ENCODE measurements at regions not wholly inside any gene's neighbourhood (a gene's known extent, or its start where the extent isn't known, plus 50 kb on each side); places are given as distances from the start of the nearest gene placed in this dataset.
"Not testable (repeated sequence)": the region's sequence is repeated elsewhere in the genome, so short reads cannot be mapped to it uniquely, and the experiment has no call there.

DNA sequence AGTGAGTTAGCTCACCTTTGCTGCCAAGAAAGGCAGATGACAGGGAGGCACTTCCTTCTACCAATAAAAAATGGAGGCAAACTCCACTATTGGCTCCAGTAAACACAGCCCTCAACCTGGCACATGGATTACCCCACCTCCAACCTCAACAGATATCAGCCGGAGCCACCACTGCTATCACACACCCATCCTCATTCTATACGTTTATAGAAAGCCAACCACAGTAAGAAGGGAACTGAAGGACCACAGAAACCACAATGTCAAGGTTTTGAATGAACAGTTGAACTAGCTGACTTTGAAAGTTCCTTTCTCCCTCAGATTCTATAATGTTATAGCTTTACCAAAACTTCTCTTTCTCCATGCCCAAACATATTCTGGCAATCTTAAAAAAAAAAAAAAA is 526.2 kb downstream of the UQCRFS1 start:
- no peak for DNase-seq (ENCODE audit: low spot score)

DNA sequence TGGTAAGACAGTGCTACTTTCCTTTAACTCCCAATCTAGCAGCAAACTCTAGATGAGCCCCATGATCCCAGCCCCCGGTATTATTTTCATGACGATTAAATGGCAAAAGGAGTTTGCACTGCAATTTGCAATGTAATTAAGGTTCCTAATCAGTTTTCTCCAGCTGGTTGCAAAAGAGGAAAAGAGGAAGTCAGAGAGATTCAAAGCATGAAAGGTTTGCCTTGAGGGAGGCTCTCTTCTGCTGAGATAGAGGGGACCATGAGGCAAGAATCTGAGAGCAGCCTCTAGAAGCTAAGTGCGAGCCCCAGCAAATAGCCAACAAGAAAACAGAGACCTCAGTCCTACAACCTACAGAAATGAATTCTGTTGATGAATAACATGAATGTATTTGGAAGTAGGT is 527.1 kb downstream of the UQCRFS1 start:
- DNase-seq (ENCODE audit: low spot score), result no peak

DNA sequence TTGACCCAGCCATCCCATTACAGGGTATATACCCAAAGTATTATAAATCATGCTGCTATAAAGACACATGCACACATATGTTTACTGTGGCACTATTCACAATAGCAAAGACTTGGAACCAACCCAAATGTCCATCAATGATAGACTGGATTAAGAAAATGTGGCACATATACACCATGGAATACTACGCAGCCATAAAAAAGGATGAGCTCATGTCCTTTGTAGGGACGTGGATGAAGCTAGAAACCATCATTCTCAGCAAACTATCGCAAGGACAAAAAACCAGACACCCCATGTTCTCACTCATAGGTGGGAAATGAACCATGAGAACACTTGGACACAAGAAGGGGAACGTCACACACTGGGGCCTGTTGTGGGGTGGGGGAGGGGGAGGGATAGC is 527.9 kb downstream of the UQCRFS1 start:
- not testable (repeated sequence) for DNase-seq (ENCODE audit: low spot score)

DNA sequence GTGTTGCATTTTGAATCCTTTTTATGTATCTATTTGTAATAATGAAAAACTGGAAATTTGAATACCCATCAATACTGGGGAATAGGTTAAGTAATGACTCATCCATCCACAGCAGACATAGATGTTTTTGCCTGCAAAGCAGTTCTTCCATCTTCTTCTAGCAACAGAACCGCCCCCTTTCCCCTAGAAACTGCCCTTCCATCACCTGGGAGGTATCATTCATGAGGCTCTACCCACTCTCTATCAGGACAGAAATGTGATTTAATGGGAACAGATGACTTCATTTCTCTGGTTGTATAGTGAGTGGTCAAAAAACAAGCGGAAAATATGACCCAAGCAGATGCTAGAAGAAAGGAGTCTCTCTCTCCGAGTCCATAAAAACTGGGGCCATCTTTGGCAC is 532.8 kb downstream of the UQCRFS1 start:
- no peak for DNase-seq (ENCODE audit: low spot score)

DNA sequence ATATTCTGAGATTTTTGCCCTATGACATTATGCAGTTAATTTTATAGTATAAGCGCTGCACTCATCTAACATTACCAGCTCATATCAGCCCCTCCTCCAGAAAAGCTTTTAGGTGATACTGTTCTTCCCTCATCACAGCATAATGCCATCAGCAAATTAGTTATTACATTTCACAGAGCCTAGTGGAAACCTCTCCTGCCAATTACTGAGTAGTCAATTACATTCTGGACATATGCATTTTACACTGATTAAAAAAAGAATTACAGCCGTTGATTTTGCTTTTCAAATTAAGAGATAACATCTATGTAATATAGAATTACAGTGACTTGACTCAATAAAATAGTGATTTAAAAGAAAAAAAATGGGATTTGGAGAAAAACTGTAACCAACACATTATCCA is 542.1 kb downstream of the UQCRFS1 start:
- DNase-seq (ENCODE audit: low spot score), result no peak

DNA sequence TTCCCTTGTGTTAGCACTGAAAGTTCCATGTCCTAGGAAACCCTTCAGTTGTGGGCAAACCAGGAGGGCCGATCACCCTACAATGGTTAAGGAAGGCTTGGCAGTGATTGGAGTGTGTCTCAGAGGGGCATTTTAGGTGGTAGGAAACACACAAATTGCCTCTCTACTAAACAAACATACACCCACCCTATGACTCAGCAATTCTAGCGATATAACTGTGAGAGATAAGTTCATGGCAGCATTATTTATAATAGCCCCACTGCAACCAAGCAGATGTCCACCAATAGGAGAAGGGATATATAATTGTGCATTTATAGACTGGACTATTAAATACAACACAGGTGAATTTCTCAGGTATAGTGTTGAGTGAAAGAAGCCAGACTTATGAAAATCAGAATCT is 543.1 kb downstream of the UQCRFS1 start:
- DNase-seq (ENCODE audit: low spot score), result no peak

DNA sequence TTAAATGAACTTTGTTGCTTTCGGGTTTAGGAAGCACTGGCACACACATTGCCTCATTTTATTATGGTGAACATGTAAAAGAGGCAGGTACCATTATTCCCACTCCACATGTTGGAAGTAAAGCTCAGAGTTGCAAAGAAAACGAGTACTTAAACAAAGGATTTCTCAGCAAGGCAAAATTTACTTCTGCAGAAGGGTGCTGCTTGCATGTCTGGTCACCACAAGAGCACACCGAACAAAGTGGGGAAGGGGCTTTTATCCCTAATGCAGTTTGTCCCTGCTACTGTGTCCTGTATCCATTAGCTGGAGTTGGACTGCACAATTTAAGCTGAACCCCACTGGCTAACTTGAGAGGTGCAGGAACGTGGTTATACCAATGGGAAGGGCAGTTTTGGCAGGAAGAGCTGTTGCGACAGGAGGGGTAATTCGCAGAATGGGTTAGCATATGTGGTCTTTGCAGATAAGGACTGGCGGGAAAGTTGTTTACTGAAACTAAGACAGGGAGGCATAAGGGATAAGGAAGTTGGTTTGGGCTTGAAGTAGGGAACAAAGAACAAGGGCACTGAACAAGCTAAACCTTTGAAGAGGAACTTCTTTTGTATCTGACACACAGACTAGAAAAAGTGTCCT is 545.5 kb downstream of the UQCRFS1 start:
- no peak for DNase-seq (ENCODE audit: low spot score)

DNA sequence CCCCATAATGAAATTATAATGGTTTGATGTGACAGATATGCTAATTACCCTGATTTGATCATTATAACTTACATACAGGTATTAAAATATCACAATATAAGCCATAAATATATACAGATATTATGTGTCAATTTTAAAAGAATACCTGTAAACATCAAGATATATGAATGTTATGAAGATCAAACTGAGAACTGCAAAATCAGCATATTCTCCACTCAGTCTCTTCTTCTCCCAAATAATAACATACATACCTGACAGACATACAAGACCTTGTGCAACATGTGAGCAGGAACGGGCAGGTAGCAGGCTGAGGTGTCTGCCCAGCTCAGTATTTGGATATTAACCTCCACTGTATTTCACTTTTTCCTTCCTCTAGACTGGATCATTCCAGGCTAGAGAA is 547.2 kb downstream of the UQCRFS1 start:
- no peak for DNase-seq (ENCODE audit: low spot score)

DNA sequence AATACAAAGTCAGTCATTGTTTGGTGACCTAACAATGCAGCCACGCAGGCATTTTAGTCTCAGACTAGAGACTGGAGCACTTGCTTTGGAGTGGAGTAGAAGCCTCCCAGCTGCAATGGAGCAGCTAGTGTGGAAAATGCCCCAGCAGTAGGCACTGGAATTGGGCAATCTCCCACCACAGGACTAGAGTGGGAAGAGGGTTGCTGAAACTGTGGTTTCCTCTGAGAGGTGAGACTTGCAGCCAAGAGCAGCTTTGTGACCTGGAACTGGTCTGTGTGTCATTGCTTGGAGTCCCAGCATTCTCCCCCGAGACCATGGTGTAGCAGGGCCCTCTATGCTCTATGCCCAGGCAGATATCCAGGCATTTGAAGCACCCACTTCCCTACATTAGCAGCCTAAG is 556.3 kb downstream of the UQCRFS1 start:
- no peak for DNase-seq (ENCODE audit: low spot score)

DNA sequence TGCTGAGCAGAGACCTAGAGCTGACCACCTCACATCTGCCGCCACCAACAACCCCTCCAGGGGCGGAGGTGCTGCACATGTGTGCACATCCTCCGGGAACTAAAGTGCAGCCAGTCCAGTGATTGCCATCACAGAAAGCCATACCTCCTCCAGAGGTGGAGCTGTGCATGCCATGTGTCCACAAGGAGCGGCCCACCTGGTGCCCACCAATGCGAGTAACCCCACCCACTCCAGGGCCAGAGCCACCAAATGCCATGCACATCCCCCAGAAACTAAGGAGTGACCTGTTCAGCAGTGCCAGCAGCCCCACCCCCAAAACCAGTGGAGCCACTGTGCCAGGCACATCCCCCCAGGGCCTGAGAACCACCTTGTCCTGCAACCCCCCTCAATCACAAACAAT is 557.9 kb downstream of the UQCRFS1 start:
- no peak for DNase-seq (ENCODE audit: low spot score)

DNA sequence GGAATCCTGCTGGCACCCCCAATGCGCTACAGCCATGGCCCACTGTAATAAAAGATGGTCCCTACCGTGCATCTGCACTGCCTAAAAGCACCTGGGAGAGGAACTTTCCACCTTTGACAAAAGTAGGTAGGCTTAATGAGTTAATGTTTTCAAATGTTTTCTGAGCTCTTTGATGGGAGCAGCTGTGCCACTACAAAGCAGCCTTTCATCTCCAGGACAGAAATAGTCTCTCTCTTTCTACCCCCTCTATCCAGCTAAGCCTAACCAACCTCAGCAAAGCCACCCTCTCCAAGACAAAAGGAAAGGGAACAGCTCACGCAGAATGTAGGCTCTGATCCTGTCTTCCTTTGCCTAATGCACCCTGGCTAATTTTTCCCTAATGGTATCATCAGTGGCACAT is 560.2 kb downstream of the UQCRFS1 start:
- DNase-seq (ENCODE audit: low spot score), result peak; percentile 18

DNA sequence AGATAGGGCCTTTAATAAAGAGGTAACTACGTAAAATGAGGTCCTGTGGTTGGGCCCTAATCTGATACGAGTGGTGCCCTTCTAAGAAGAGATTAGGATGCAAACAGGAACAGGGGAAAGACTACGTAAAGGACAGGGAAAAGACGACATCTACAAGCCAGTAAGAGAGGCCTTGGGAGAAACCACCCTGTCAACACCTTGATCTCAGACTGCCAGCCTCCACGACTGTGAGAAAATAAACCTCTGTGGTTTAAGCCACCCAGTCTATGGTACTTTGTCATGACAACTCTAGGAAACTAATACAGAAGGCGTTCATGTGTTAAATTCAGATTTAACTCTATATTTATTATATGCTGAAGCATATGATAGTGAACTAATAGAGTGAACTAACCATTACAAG is 566.3 kb downstream of the UQCRFS1 start:
- no peak for DNase-seq (ENCODE audit: low spot score)

DNA sequence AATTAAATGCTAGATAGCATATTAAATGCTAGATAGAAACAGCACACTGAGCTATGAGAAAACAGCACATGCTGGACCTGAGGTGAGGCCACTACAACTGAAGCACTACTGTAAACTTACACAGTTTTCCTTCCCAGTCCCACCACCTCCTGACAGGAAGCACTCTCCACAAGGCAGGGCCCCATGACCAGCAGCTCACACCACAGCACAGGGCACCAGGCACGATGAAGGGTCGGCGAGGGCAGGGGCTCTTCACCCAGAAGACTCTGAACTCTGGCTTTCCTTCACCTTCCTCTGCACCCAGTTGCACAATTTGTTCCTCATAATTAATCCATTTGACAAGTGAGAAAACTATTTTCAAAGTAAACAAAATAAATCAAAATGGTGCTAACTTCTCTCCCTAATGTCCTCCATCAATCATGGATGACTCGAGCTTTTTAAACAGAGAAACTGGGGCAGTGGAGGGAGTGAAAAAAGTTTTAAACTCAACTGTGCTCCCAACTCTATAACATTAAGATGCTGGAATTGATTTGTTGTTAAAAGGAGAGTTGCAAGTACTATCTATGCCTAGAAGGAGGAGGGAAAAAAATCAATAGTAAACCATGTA is 568.7 kb downstream of the UQCRFS1 start:
- no peak for DNase-seq (ENCODE audit: low spot score)

DNA sequence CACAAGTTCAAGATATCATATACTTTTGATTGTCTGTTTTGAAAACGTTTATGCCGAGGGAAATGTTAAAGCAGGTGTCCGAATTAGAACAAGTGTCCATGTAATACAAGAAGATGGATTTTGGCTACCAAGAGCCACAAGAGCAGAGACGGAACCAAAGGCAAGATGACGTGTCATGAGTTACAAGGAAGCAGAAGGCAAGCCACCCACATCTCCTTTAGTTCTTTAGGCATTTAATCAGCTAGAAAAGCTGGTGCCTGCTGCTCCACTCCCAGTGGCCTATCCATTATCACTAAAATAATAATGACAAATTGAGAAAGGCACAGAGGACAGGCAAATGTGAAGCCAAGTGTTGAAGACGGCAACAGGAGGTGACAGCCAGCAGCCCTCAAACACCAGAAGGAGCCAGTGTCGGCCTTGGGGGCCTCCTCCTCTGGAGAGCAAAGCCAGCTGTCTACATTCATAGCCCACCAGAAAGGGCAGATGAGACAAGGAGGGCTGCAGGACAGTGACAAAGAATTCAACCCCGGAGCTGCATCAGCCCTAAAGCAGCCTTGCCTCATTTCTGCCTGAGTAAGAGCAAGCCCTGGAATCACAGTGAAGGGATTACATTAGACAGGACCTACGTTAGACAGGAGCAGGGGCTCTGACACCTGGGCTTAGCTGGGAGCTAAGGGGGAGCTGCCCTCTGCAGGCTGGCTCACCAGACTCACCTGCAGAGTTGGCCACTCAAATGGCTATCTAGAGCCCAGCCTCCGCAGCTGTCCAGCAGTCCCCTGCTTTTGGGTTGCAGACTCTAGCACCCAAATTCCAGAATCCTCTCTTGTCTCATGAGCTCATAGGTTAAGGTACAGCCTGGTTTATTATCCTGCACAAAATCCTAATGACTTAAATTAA is 569.9 kb downstream of the UQCRFS1 start:
- peak; percentile 13 for DNase-seq (ENCODE audit: low spot score)

DNA sequence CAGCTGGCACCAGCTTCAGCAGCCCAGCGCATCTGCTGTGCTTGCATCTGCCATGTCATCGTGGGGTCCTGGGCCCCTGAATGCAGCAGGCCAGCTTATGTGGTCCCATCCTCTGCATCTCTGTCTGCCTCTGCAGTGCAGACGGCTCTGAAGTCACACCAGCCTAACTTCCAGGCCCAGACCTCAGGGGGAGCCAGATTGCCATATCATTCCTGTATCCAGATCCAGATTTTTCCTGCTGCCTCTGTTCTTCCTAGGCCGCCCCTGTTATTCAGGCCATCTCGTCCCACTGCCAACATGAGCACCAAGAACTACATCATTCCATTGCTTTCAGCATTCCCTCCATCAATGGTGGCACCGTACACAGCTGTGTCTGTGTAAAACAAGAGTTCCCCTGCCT is 571.6 kb downstream of the UQCRFS1 start:
- no peak for DNase-seq (ENCODE audit: low spot score)

DNA sequence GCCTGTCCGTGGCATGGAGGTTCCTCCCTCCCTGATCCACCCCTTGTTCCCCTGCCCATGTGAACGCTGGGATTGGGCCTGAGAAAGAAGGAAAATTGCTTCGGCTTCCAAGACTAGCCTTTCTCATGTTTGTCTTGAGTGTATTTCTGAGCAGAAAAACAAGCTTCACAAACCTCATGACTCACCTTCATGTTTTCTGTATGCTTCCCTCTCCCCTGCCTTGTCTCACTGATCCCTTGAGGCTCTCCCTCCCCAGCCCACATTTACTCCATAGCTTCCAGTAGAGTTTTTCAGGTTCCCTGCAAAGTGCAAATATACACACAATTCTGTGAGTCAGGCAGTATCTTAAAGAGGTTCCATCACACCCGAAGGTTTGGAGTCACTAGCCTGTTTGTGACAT is 572.4 kb downstream of the UQCRFS1 start:
- no peak for DNase-seq (ENCODE audit: low spot score)

DNA sequence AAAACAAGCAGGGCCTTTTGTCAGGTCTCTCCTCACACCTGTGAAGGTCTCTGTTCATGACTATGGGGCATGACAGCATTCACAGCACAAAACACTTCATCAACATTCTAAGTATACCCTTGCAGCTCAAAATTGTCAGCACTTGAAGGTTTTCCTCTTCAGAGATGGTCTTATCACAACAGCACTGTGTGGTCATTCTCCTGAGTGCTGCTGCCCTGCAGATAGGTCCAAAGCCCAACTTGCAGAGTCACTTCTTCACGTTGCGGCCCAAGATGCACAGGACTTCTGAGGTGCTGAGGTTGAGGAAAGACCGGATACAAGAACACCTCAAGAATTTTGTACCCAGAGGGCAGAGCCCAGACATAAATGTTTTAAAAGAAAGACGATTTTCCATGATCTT is 574.5 kb downstream of the UQCRFS1 start:
- DNase-seq (ENCODE audit: low spot score), result no peak

DNA sequence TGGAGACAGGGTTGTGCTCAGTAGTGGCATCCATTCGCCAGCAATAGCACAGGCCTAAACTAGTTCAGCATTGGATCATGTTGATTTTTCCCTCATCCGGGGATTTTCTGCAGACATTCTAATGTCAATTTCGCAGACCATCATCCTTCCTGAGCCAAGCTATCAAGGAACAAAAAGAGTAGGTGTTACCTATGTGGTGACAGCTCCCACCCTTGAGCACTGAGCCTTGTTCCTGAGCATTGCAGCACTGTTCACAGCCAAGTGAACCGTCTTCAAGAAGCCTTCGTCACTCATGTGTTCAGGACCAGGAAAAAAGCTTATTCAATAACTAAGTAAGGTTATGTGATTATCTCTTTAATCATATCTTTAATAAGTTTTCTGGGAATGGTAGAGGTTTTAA is 576.2 kb downstream of the UQCRFS1 start:
- peak; percentile 49 for DNase-seq (ENCODE audit: low spot score)

DNA sequence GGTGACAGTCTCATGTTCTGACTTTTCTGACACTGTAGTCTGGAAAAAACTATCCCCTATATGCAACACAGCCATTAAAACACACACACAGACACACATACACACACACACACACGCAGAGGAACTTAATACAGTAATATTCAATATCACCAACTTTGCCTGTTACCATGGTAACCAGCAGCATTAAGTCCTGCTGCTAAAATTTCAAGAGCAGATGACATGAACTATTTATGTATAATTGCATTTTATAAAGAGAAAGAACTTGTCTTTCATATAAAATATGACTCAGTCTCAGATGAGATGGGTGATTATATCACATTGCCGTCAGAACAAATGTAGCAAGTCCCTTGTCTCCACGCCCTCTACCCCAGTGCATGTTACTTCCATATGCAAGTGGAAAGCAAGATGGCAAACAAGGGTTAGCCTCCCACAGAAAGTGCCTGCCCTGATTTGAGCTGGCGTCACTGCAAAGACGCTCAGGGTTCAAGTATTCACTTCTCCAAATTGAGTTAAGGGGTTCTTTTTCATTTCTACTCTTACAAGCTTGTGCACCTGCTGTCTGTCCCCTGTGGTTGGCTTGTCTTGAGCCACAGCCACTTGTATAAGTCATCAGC is 576.8 kb downstream of the UQCRFS1 start:
- peak; percentile 73 for DNase-seq (ENCODE audit: low spot score)

DNA sequence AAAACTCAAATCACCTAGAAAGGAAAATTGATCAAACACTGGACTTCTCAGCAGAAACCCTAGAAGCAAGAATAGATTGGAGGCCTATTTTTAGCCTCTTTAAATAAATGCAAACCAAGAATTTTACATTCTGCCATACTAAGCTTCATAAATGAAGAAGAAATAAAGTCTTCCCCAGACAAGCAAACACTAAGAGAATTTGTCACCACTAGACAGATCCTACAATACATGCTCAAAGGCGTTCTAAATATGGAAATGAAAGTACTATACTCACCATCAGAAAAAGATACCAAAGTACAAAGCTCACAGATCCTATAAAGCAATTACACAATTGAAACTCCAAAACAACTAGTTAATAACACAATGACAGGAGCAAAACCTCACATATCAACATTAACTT is 578.1 kb downstream of the UQCRFS1 start:
- no peak for DNase-seq (ENCODE audit: low spot score)

DNA sequence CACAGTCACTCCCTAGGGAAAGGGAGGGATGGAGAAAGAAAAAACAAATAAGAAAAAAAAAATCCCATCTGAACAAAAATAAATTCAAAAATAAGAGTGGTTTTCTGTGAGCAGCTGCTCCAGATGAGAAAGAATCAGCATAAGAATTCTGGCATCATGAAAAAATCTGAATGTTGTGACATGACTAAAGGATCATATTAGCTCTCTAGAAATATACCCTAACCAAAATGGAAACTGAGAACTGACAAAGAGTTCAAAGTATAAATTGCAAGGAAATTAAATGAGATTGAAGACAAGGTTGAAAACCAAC is 579.0 kb downstream of the UQCRFS1 start:
- DNase-seq (ENCODE audit: low spot score), result no peak

DNA sequence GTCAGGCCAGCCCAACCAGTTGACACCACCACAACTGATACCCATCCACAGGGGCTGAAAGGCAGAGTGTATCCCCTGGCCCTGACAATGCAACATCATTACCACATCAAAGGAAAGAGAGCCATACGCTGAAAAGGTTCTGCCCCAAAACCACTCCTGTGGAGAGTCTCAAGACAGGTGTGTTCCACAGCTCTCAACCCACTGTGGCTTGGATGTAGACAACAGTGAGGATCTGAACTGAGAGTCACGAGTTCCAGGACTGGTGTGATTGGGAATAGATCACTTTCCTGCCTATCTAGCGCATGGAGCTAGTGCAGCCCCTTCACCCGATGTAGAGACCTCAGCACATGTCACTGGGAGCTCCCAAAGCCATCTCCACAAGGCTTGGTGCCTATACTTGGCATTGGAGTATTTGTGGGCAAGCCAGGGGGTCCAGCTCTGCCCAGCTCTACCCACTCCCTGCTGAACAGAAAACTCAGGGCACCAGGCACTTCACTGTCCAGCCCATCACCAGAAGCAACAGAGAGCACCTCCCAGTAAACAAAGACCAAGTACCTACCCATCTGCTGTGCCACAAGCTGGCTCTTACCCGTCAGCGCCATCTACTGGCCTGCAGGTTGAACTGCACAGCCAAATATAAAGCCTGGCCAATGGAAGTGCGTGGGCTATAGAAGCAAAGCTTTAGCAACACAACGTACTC is 579.5 kb downstream of the UQCRFS1 start:
- DNase-seq (ENCODE audit: low spot score), result no peak

Measured in putamen (tissue), 1 donor.